Activated CD8-positive, alpha-beta memory T cell treated with anti-CD3 and anti-CD28 coated beads for 24 hours (primary cell): ENCODE measurements at regions not wholly inside any gene's neighbourhood (a gene's known extent, or its start where the extent isn't known, plus 50 kb on each side); places are given as distances from the start of the nearest gene placed in this dataset.
"Not testable (repeated sequence)": the region's sequence is repeated elsewhere in the genome, so short reads cannot be mapped to it uniquely, and the experiment has no call there.

Experiments used
- DNase-seq: peaks from one replicate; pipeline ENCODE4 v3.0.0-alpha.2; 2020

GRCh38 chr2:36035137-36035536 is 320.4 kb upstream of the CRIM1 start:
- DNase-seq = no peak

GRCh38 chr2:36032046-36032445 is 323.5 kb upstream of the CRIM1 start:
- no peak for DNase-seq

GRCh38 chr2:36031471-36031870 is 324.1 kb upstream of the CRIM1 start:
- no peak for DNase-seq

GRCh38 chr2:36027616-36028015 is 328.0 kb upstream of the CRIM1 start:
- no peak for DNase-seq

GRCh38 chr2:36013064-36013463 is 342.5 kb upstream of the CRIM1 start:
- no peak for DNase-seq

- DNase-seq = no peak
These were observed 349.1 kb upstream of the CRIM1 start for GRCh38 chr2:36006444-36006843.

GRCh38 chr2:36002941-36003340 is 352.6 kb upstream of the CRIM1 start:
- no peak for DNase-seq

GRCh38 chr2:35997488-35997887 is 358.1 kb upstream of the CRIM1 start:
- no peak for DNase-seq

- DNase-seq = no peak
These were observed 366.1 kb upstream of the CRIM1 start for GRCh38 chr2:35989503-35989902.

- DNase-seq = no peak
These were observed 366.5 kb upstream of the CRIM1 start for GRCh38 chr2:35989040-35989439.

- no peak for DNase-seq
These were observed 368.7 kb upstream of the CRIM1 start for GRCh38 chr2:35986871-35987270.

GRCh38 chr2:35978218-35978617 is 377.4 kb upstream of the CRIM1 start:
- no peak for DNase-seq

GRCh38 chr2:35976611-35977010 is 379.0 kb upstream of the CRIM1 start:
- DNase-seq = no peak

GRCh38 chr2:35973737-35974132 is 381.8 kb upstream of the CRIM1 start:
- DNase-seq = no peak

- DNase-seq = no peak
These were observed 382.3 kb upstream of the CRIM1 start for GRCh38 chr2:35973132-35973736.

- DNase-seq = no peak
These were observed 391.8 kb upstream of the CRIM1 start for GRCh38 chr2:35963824-35964223.

- DNase-seq = no peak
These were observed 392.2 kb upstream of the CRIM1 start for GRCh38 chr2:35963357-35963756.

GRCh38 chr2:35962585-35963146 is 392.9 kb upstream of the CRIM1 start:
- DNase-seq = no peak

- no peak for DNase-seq
These were observed 395.0 kb upstream of the CRIM1 start for GRCh38 chr2:35960596-35960995.

- DNase-seq = not testable (repeated sequence)
These were observed 398.5 kb upstream of the CRIM1 start for GRCh38 chr2:35957053-35957452.

GRCh38 chr2:35946478-35946877 is 409.1 kb upstream of the CRIM1 start:
- DNase-seq = no peak

GRCh38 chr2:35938838-35939237 is 416.7 kb upstream of the CRIM1 start:
- DNase-seq = no peak

GRCh38 chr2:35933031-35933430 is 422.5 kb upstream of the CRIM1 start:
- DNase-seq = no peak

GRCh38 chr2:35932276-35932963 is 423.2 kb upstream of the CRIM1 start:
- DNase-seq = no peak

- no peak for DNase-seq
These were observed 424.0 kb upstream of the CRIM1 start for GRCh38 chr2:35931626-35932025.
